DND-41 (cell line): ENCODE measurements at regions not wholly inside any gene's neighbourhood (a gene's known extent, or its start where the extent isn't known, plus 50 kb on each side); places are given as distances from the start of the nearest gene placed in this dataset.

Experiments used
- CTCF ChIP-seq: IDR thresholded peaks from 2 replicates; pipeline ENCODE4 v1.5.1; 2012; ENCODE audit warnings: borderline replicate concordance, low read length, moderate library complexity, mild to moderate bottlenecking; ENCODE audit not compliant: poor library complexity, severe bottlenecking; ENCODE audit errors: extremely low read depth
- EZH2 ChIP-seq: IDR thresholded peaks from 3 replicates; pipeline ENCODE4 v1.6.1; 2012; ENCODE audit warnings: borderline replicate concordance, low read depth, mild to moderate bottlenecking, moderate library complexity, low read length, inconsistent platforms; ENCODE audit not compliant: severe bottlenecking

- no peak for TF ChIP-seq CTCF
- no peak for TF ChIP-seq EZH2
Measured at GRCh38 chr13:54177466-54177865, 1148.9 kb downstream of the OLFM4 start.
